WTC11 (cell line): ENCODE measurements at regions not wholly inside any gene's neighbourhood (a gene's known extent, or its start where the extent isn't known, plus 50 kb on each side); places are given as distances from the start of the nearest gene placed in this dataset.

ENCODE experiments used
- CTCF ChIP-seq: fragments of 200-600 bp; IDR thresholded peaks from 2 replicates; pipeline ENCODE4 v1.8.0; 2022; ENCODE audit warnings: antibody characterized with exemption
- NR3C1 ChIP-seq: sonication (generic); formaldehyde crosslinking; conservative IDR thresholded peaks from 2 replicates; pipeline ENCODE4 v1.8.1; 2023; ENCODE audit warnings: low read depth, mild to moderate bottlenecking, missing genetic modification reagents
- RELA ChIP-seq: sonication (generic); formaldehyde crosslinking; IDR thresholded peaks from 2 replicates; pipeline ENCODE4 v1.8.1; 2022; ENCODE audit warnings: missing genetic modification reagents, mild to moderate bottlenecking, borderline replicate concordance
- SP1 ChIP-seq: sonication (generic); formaldehyde crosslinking; conservative IDR thresholded peaks from 2 replicates; pipeline ENCODE4 v1.8.1; 2022; ENCODE audit warnings: missing genetic modification reagents
- TEAD4 ChIP-seq: sonication (generic); formaldehyde crosslinking; IDR thresholded peaks from 2 replicates; pipeline ENCODE4 v1.8.0; 2022; ENCODE audit warnings: mild to moderate bottlenecking, missing genetic modification reagents
- ZBTB21 ChIP-seq: sonication (generic); formaldehyde crosslinking; IDR thresholded peaks from 2 replicates; pipeline ENCODE4 v1.8.1; 2023; ENCODE audit warnings: mild to moderate bottlenecking, missing genetic modification reagents, borderline replicate concordance
- ZNF232 ChIP-seq: sonication (generic); formaldehyde crosslinking; IDR thresholded peaks from 2 replicates; pipeline ENCODE4 v1.8.0; 2022; ENCODE audit warnings: mild to moderate bottlenecking, missing genetic modification reagents
- ZNF263 ChIP-seq: sonication (generic); formaldehyde crosslinking; IDR thresholded peaks from 2 replicates; pipeline ENCODE4 v1.8.1; 2022; ENCODE audit warnings: low read depth, mild to moderate bottlenecking, moderate library complexity, missing genetic modification reagents
- ZNF423 ChIP-seq: fragments of 250-450 bp; sonication (Bioruptor Pico); IDR thresholded peaks from 2 replicates; pipeline ENCODE4 v2.1.2; 2022; ENCODE audit warnings: mild to moderate bottlenecking, moderate library complexity

GRCh38 chr11:92917927-92918326, 51.5 kb upstream of the MTNR1B start:
- TF ChIP-seq CTCF (no peak), ZNF232 (CRISPR knock-in tag) (no peak), ZBTB21 (CRISPR knock-in tag) (no peak), RELA (CRISPR knock-in tag) (no peak), ZNF263 (no peak), TEAD4 (CRISPR knock-in tag) (no peak), ZNF423 (no peak), SP1 (CRISPR knock-in tag) (no peak), NR3C1 (CRISPR knock-in tag) (no peak)
